ENCODE measurements at regions not wholly inside any gene's neighbourhood (a gene's known extent, or its start where the extent isn't known, plus 50 kb on each side); places are given as distances from the start of the nearest gene placed in this dataset.
"Not testable (repeated sequence)": the region's sequence is repeated elsewhere in the genome, so short reads cannot be mapped to it uniquely, and the experiment has no call there.

GRCh38 chr1:117758444-117759316 is 152.8 kb downstream of the TENT5C start:
- TF ChIP-seq SUZ12 (IDR thresholded peaks at IDR 0.05; ENCODE audit: extremely low read depth, insufficient read depth, insufficient read length), result no peak
- no peak for TF ChIP-seq ZNF274 (IDR thresholded peaks at IDR 0.05; ENCODE audit: low read depth, low read length)
- no peak for TF ChIP-seq YY1 (IDR thresholded peaks at IDR 0.05; ENCODE audit: insufficient read depth, insufficient read length)

GRCh38 chr1:117759535-117759934 is 153.7 kb downstream of the TENT5C start:
- TF ChIP-seq SUZ12 (IDR thresholded peaks at IDR 0.05; ENCODE audit: extremely low read depth, insufficient read depth, insufficient read length), result no peak
- TF ChIP-seq ZNF274 (IDR thresholded peaks at IDR 0.05; ENCODE audit: low read depth, low read length), result no peak
- TF ChIP-seq YY1 (IDR thresholded peaks at IDR 0.05; ENCODE audit: insufficient read depth, insufficient read length), result no peak
- H3K27me3 ChIP-seq (ENCODE audit: insufficient read depth, insufficient read length), result peaks cover 4% of the 10 kb centered on the region
- no peaks in the 10 kb centered on the region for H3K36me3 ChIP-seq (ENCODE audit: insufficient read depth, insufficient read length, low read length)
- H3K4me1 ChIP-seq (ENCODE audit: insufficient read depth, insufficient read length), result peaks cover 4% of the 10 kb centered on the region
- DNase-seq (ENCODE audit: low read depth, low spot score), result no peak
- H3K4me3 ChIP-seq (ENCODE audit: insufficient read length, low read depth), result no peak overlapping the region
- no peak overlapping the region for H3K9ac ChIP-seq (ENCODE audit: insufficient read length, low read depth)
- 0 out of 2 replicates have a peak, but pooled peaks cover 4% of the 10 kb centered on the region for H3K9me3 ChIP-seq (ENCODE audit: insufficient read depth, low read length)

More at GRCh38 chr1:117758444-117759316, 152.8 kb downstream of the TENT5C start:
- Histone ChIP-seq H3K9me3 (ENCODE audit: insufficient read depth, low read length) (0 out of 2 replicates have a peak, but pooled peaks cover 4% of the 10 kb centered on the region), H3K27me3 (ENCODE audit: insufficient read depth, insufficient read length) (peaks cover 4% of the 10 kb centered on the region), H3K4me1 (ENCODE audit: insufficient read depth, insufficient read length) (peaks cover 4% of the 10 kb centered on the region), H3K36me3 (ENCODE audit: insufficient read depth, insufficient read length, low read length) (no peaks in the 10 kb centered on the region), H3K9ac (ENCODE audit: insufficient read length, low read depth) (no peak overlapping the region), H3K4me3 (ENCODE audit: insufficient read length, low read depth) (peak overlapping the region; percentile 6)
- DNase-seq (ENCODE audit: low read depth, low spot score), result peak; percentile 95

- peaks cover 4% of the 10 kb centered on the region for H3K4me1 ChIP-seq (ENCODE audit: insufficient read depth, insufficient read length)
- no peak overlapping the region for H3K9ac ChIP-seq (ENCODE audit: insufficient read length, low read depth)
- TF ChIP-seq ZNF274 (IDR thresholded peaks at IDR 0.05; ENCODE audit: low read depth, low read length) (no peak), SUZ12 (IDR thresholded peaks at IDR 0.05; ENCODE audit: extremely low read depth, insufficient read depth, insufficient read length) (no peak), YY1 (IDR thresholded peaks at IDR 0.05; ENCODE audit: insufficient read depth, insufficient read length) (no peak)
- H3K36me3 ChIP-seq (ENCODE audit: insufficient read depth, insufficient read length, low read length), result no peaks in the 10 kb centered on the region
- H3K9me3 ChIP-seq (ENCODE audit: insufficient read depth, low read length), result 0 out of 2 replicates have a peak, but pooled peaks cover 4% of the 10 kb centered on the region
- H3K4me3 ChIP-seq (ENCODE audit: insufficient read length, low read depth), result no peak overlapping the region
- peaks cover 4% of the 10 kb centered on the region for H3K27me3 ChIP-seq (ENCODE audit: insufficient read depth, insufficient read length)
- DNase-seq (ENCODE audit: low read depth, low spot score), result no peak
These were observed 154.2 kb downstream of the TENT5C start for GRCh38 chr1:117760069-117760468.

GRCh38 chr1:117760485-117760884 is 154.6 kb downstream of the TENT5C start:
- no peak for DNase-seq (ENCODE audit: low read depth, low spot score)

GRCh38 chr1:117767756-117768155 is 161.7 kb downstream of the GDAP2 start:
- not testable (repeated sequence) for H3K9ac ChIP-seq (ENCODE audit: insufficient read length, low read depth); H3K27me3 ChIP-seq (ENCODE audit: insufficient read depth, insufficient read length); H3K4me1 ChIP-seq (ENCODE audit: insufficient read depth, insufficient read length); H3K4me3 ChIP-seq (ENCODE audit: insufficient read length, low read depth); DNase-seq (ENCODE audit: low read depth, low spot score); H3K36me3 ChIP-seq (ENCODE audit: insufficient read depth, insufficient read length, low read length)
- peaks cover 28% of the 10 kb centered on the region for H3K9me3 ChIP-seq (ENCODE audit: insufficient read depth, low read length)

More at GRCh38 chr1:117760485-117760884, 154.6 kb downstream of the TENT5C start:
- H3K9ac ChIP-seq (ENCODE audit: insufficient read length, low read depth), result no peak overlapping the region
- no peaks in the 10 kb centered on the region for H3K36me3 ChIP-seq (ENCODE audit: insufficient read depth, insufficient read length, low read length)
- no peak overlapping the region for H3K4me3 ChIP-seq (ENCODE audit: insufficient read length, low read depth)
- 0 out of 2 replicates have a peak, but pooled peaks cover 4% of the 10 kb centered on the region for H3K9me3 ChIP-seq (ENCODE audit: insufficient read depth, low read length)
- H3K27me3 ChIP-seq (ENCODE audit: insufficient read depth, insufficient read length), result peaks cover 4% of the 10 kb centered on the region
- TF ChIP-seq SUZ12 (IDR thresholded peaks at IDR 0.05; ENCODE audit: extremely low read depth, insufficient read depth, insufficient read length), result no peak
- no peak for TF ChIP-seq YY1 (IDR thresholded peaks at IDR 0.05; ENCODE audit: insufficient read depth, insufficient read length)
- TF ChIP-seq ZNF274 (IDR thresholded peaks at IDR 0.05; ENCODE audit: low read depth, low read length), result no peak
- H3K4me1 ChIP-seq (ENCODE audit: insufficient read depth, insufficient read length), result peaks cover 4% of the 10 kb centered on the region

GRCh38 chr1:117770981-117771531 is 158.4 kb downstream of the GDAP2 start:
- DNase-seq (ENCODE audit: low read depth, low spot score), result no peak
- Histone ChIP-seq H3K27me3 (ENCODE audit: insufficient read depth, insufficient read length) (no peaks in the 10 kb centered on the region), H3K9me3 (ENCODE audit: insufficient read depth, low read length) (peaks cover 28% of the 10 kb centered on the region), H3K4me3 (ENCODE audit: insufficient read length, low read depth) (no peak overlapping the region), H3K9ac (ENCODE audit: insufficient read length, low read depth) (no peak overlapping the region), H3K36me3 (ENCODE audit: insufficient read depth, insufficient read length, low read length) (no peaks in the 10 kb centered on the region), H3K4me1 (ENCODE audit: insufficient read depth, insufficient read length) (no peaks in the 10 kb centered on the region)
- no peak for TF ChIP-seq YY1 (IDR thresholded peaks at IDR 0.05; ENCODE audit: insufficient read depth, insufficient read length)
- TF ChIP-seq ZNF274 (IDR thresholded peaks at IDR 0.05; ENCODE audit: low read depth, low read length), result no peak
- no peak for TF ChIP-seq SUZ12 (IDR thresholded peaks at IDR 0.05; ENCODE audit: extremely low read depth, insufficient read depth, insufficient read length)

GRCh38 chr1:117779364-117779763 is 150.1 kb downstream of the GDAP2 start:
- no peak for DNase-seq (ENCODE audit: low read depth, low spot score)
- H3K9ac ChIP-seq (ENCODE audit: insufficient read length, low read depth), result no peak overlapping the region
- H3K27me3 ChIP-seq (ENCODE audit: insufficient read depth, insufficient read length), result no peaks in the 10 kb centered on the region
- TF ChIP-seq ZNF274 (IDR thresholded peaks at IDR 0.05; ENCODE audit: low read depth, low read length) (no peak), SUZ12 (IDR thresholded peaks at IDR 0.05; ENCODE audit: extremely low read depth, insufficient read depth, insufficient read length) (no peak), YY1 (IDR thresholded peaks at IDR 0.05; ENCODE audit: insufficient read depth, insufficient read length) (no peak)
- no peaks in the 10 kb centered on the region for H3K4me1 ChIP-seq (ENCODE audit: insufficient read depth, insufficient read length)
- no peak overlapping the region for H3K4me3 ChIP-seq (ENCODE audit: insufficient read length, low read depth)
- no peaks in the 10 kb centered on the region for H3K9me3 ChIP-seq (ENCODE audit: insufficient read depth, low read length)
- H3K36me3 ChIP-seq (ENCODE audit: insufficient read depth, insufficient read length, low read length), result no peaks in the 10 kb centered on the region
